ENCODE measurements at regions not wholly inside any gene's neighbourhood (a gene's known extent, or its start where the extent isn't known, plus 50 kb on each side); places are given as distances from the start of the nearest gene placed in this dataset.
"Not testable (repeated sequence)": the region's sequence is repeated elsewhere in the genome, so short reads cannot be mapped to it uniquely, and the experiment has no call there.

GRCh38 chr9:33709269-33709668, 86.1 kb upstream of the PRSS3 start:
- no peak for TF ChIP-seq POLR2A (IDR thresholded peaks at IDR 0.05)
- ATAC-seq = no peak
- no peak for DNase-seq
- Histone ChIP-seq H3K36me3 (no peaks in the 10 kb centered on the region), H3K4me1 (no peaks in the 10 kb centered on the region), H3K4me3 (no peak overlapping the region), H3K27ac (no peak overlapping the region), H3K27me3 (peaks cover 0 to 6% (median 0%) of the 10 kb centered on the region in 9 donors), H3K9me3 (peaks cover 0 to 4% (median 0%) of the 10 kb centered on the region in 12 donors)
- intact Hi-C loops (cut with DNase I) = no loop called here
- 75 to 81% (median 77%) methylated on average over 3 of the region's 3 CpGs for WGBS, 4 donors

- ATAC-seq; H3K27ac ChIP-seq; H3K9me3 ChIP-seq; H3K27me3 ChIP-seq; DNase-seq; H3K36me3 ChIP-seq; H3K4me3 ChIP-seq; intact Hi-C loops (cut with DNase I); H3K4me1 ChIP-seq: not testable (repeated sequence)
- 42 to 53% (median 50%) methylated on average over 1 of the region's 1 CpG for WGBS, 4 donors
These were observed 83.9 kb upstream of the PRSS3 start for GRCh38 chr9:33711418-33711817.

GRCh38 chr9:33714989-33715388, 80.4 kb upstream of the PRSS3 start:
- DNase-seq = no peak
- Histone ChIP-seq H3K9me3 (no peaks in the 10 kb centered on the region), H3K27me3 (peaks cover 0 to 10% (median 0%) of the 10 kb centered on the region in 9 donors), H3K4me1 (peaks cover 0 to 12% (median 0%) of the 10 kb centered on the region in 12 donors), H3K36me3 (no peaks in the 10 kb centered on the region), H3K4me3 (no peak overlapping the region), H3K27ac (no peak overlapping the region)
- ATAC-seq = no peak
- TF ChIP-seq CTCF (IDR thresholded peaks at IDR 0.05) (no peak), POLR2A (IDR thresholded peaks at IDR 0.05) (no peak)
- WGBS, 4 donors = 89 to 96% (median 94%) methylated on average over 2 of the region's 2 CpGs
- intact Hi-C loops (cut with DNase I) = no loop called here

- Histone ChIP-seq H3K4me3 (no peak overlapping the region), H3K4me1 (peaks cover 0 to 15% (median 0%) of the 10 kb centered on the region in 12 donors), H3K27ac (no peak overlapping the region), H3K27me3 (peaks cover 0 to 9% (median 0%) of the 10 kb centered on the region in 9 donors), H3K36me3 (no peaks in the 10 kb centered on the region), H3K9me3 (no peaks in the 10 kb centered on the region)
- intact Hi-C loops (cut with DNase I) = no loop called here
- DNase-seq = peak in 2 of 5 donors; percentile 34
- 68 to 77% (median 74%) methylated on average over 7 of the region's 7 CpGs for WGBS, 4 donors
- TF ChIP-seq CTCF (IDR thresholded peaks at IDR 0.05) = no peak
- no peak for TF ChIP-seq POLR2A (IDR thresholded peaks at IDR 0.05)
- peak in 3 of 4 donors; percentile 22 to 66 (median 56) for ATAC-seq
These were observed 76.4 kb upstream of the PRSS3 start for GRCh38 chr9:33718987-33719386.

- peak; percentile 17 to 54 (median 44) for TF ChIP-seq CTCF (IDR thresholded peaks at IDR 0.05)
- no peak for TF ChIP-seq POLR2A (IDR thresholded peaks at IDR 0.05)
- 31 to 48% (median 39%) methylated on average over 18 to 19 of the region's 19 CpGs for WGBS, 4 donors
- no peaks in the 10 kb centered on the region for H3K36me3 ChIP-seq
- no peaks in the 10 kb centered on the region for H3K9me3 ChIP-seq
- H3K4me3 ChIP-seq = no peak overlapping the region
- H3K27ac ChIP-seq = no peak overlapping the region
- ATAC-seq = peak in 3 of 4 donors; percentile 55 to 60 (median 56)
- peaks cover 0 to 9% (median 0%) of the 10 kb centered on the region in 9 donors for H3K27me3 ChIP-seq
- H3K4me1 ChIP-seq = peaks cover 0 to 15% (median 0%) of the 10 kb centered on the region in 12 donors
- intact Hi-C loops (cut with DNase I) = loop anchor here in 5 of 10 donors (2.0 to 10.0 kb wide), 4 partner anchors 42 to 437 kb away; partner anchors contain the start of gene NFX1 (in 1 of the 5)
- peak in 2 of 5 donors; percentile 31 to 62 for DNase-seq
These were observed 75.6 kb upstream of the PRSS3 start for GRCh38 chr9:33719581-33720374.

Measured in heart left ventricle (tissue), 16 donors.